Endothelial cell of umbilical vein (primary cell): ENCODE measurements at regions not wholly inside any gene's neighbourhood (a gene's known extent, or its start where the extent isn't known, plus 50 kb on each side); places are given as distances from the start of the nearest gene placed in this dataset.

Experiments
- BruUV-seq: library from RNA; stranded (reverse); fragments of 400-500 nt; replicated peaks from 2 replicates; lab custom pipeline; 2021; lab: Mats Ljungman, UMichigan
- CTCF ChIA-PET: fragments of 300-600, 350-600 bp; sonication (Branson Sonifier 250); formaldehyde crosslinking; loops from one replicate; lab custom pipeline; 2021; ENCODE audit warnings: antibody characterized with exemption, inconsistent platforms; lab: Charles Lee
- POLR2A ChIA-PET: fragments of 300-600, 350-600 bp; sonication (Branson Sonifier 250); formaldehyde crosslinking; loops from one replicate; lab custom pipeline; 2021; ENCODE audit warnings: antibody characterized with exemption, inconsistent platforms; lab: Charles Lee
- DNase-seq: peaks from one replicate; pipeline ENCODE4 v3.0.0-alpha.2; 2011; ENCODE audit warnings: low read depth, low spot score
- FAIRE-seq: peaks from 2 replicates; lab custom pipeline; 2011; peaks lifted over from hg19 to GRCh38; lab: Jason Lieb, UNC
- H2AFZ ChIP-seq: 2 replicates; pipeline ENCODE4 v1.6.0; 2012; ENCODE audit warnings: low read depth, low read length, control low read depth, inconsistent platforms
- H3K27ac ChIP-seq: 2 replicates; pipeline ENCODE4 v1.5.1; 2011; ENCODE audit warnings: low read depth, mild to moderate bottlenecking, control low read depth, low read length, moderate library complexity; ENCODE audit not compliant: insufficient read depth
- H3K27me3 ChIP-seq, 2 experiments: 2 replicates each; pipeline versions ENCODE4 v1.6.0 to v1.6.1; 2011; ENCODE audit warnings: low read length in 2 of 2, mixed read lengths in 1 of 2; ENCODE audit not compliant: control insufficient read depth in 2 of 2, insufficient read depth in 2 of 2
- H3K36me3 ChIP-seq, 2 experiments: 2 replicates in 1 of 2; 3 replicates in 1 of 2; pipeline ENCODE4 v1.5.1; 2011; ENCODE audit warnings: low read length in 2 of 2, mild to moderate bottlenecking in 1 of 2, moderate library complexity in 1 of 2; ENCODE audit not compliant: control insufficient read depth in 2 of 2, insufficient read depth in 2 of 2; ENCODE audit errors: extremely low read depth in 1 of 2
- H3K4me1 ChIP-seq: 3 replicates; pipeline ENCODE4 v1.5.1; 2011; ENCODE audit warnings: mild to moderate bottlenecking, low read length; ENCODE audit not compliant: control insufficient read depth, insufficient read depth; ENCODE audit errors: extremely low read depth
- H3K4me2 ChIP-seq: 2 replicates; pipeline ENCODE4 v1.6.1; 2011; ENCODE audit warnings: low read length, control low read depth, mixed read lengths; ENCODE audit not compliant: insufficient read depth
- H3K4me3 ChIP-seq, 3 experiments: fragments of 200-600 bp in 1 of 3; sonication (generic), shearing (Covaris generic) in 1 of 3; replicated peaks in 1 of 3; 2 replicates each; pipeline ENCODE4 v1.5.1; 2011 to 2016; ENCODE audit warnings: control low read depth in 3 of 3, low read length in 3 of 3, mild to moderate bottlenecking in 2 of 3, inconsistent platforms in 1 of 3, low read depth in 1 of 3, moderate library complexity in 1 of 3; ENCODE audit not compliant: insufficient read depth in 1 of 3
- H3K79me2 ChIP-seq: 2 replicates; pipeline ENCODE4 v1.6.0; 2012; ENCODE audit warnings: low read length, inconsistent platforms; ENCODE audit not compliant: control insufficient read depth, insufficient read depth
- H3K9ac ChIP-seq: replicated peaks from 2 replicates; pipeline ENCODE3; 2011; ENCODE audit warnings: low read length, control low read depth; ENCODE audit not compliant: insufficient read depth; ENCODE audit errors: extremely low read depth
- H3K9me1 ChIP-seq: replicated peaks from 3 replicates; pipeline ENCODE4 v1.6.0; 2011; ENCODE audit warnings: mild to moderate bottlenecking, low read length; ENCODE audit not compliant: control insufficient read depth, insufficient read depth; ENCODE audit errors: extremely low read depth
- H3K9me3 ChIP-seq: replicated peaks from 2 replicates; pipeline ENCODE4 v1.5.1; 2012; ENCODE audit warnings: low read length, inconsistent platforms; ENCODE audit not compliant: control insufficient read depth, insufficient read depth
- H4K20me1 ChIP-seq: replicated peaks from 2 replicates; pipeline ENCODE3; 2011; ENCODE audit warnings: mild to moderate bottlenecking, low read length; ENCODE audit not compliant: control insufficient read depth, insufficient read depth; ENCODE audit errors: extremely low read depth
- CTCF ChIP-seq, 2 donors: IDR thresholded peaks; 1 replicate in 1 of 2; 2 replicates in 1 of 2; pipeline ENCODE4 v1.5.1; 2011; ENCODE audit warnings: low read length in 2 of 2, mild to moderate bottlenecking in 2 of 2, moderate library complexity in 2 of 2, control low read depth in 1 of 2, inconsistent platforms in 1 of 2, low read depth in 1 of 2; ENCODE audit not compliant: insufficient read depth in 1 of 2; ENCODE audit errors: extremely low read depth in 1 of 2
- EZH2 ChIP-seq: IDR thresholded peaks from 2 replicates; pipeline ENCODE4 v1.6.1; 2012; ENCODE audit warnings: borderline replicate concordance, low read depth, mild to moderate bottlenecking, moderate library complexity, low read length, inconsistent platforms; ENCODE audit not compliant: severe bottlenecking
- FOS ChIP-seq: IDR thresholded peaks from 2 replicates; pipeline ENCODE4 v1.6.1; 2011; ENCODE audit warnings: mild to moderate bottlenecking, low read length, moderate library complexity, borderline replicate concordance; ENCODE audit not compliant: insufficient read depth
- GATA2 ChIP-seq: IDR thresholded peaks from 2 replicates; pipeline ENCODE4 v1.7.0; 2011; ENCODE audit warnings: low read depth, mild to moderate bottlenecking, moderate library complexity, mixed read lengths, low read length; ENCODE audit not compliant: insufficient read length, insufficient read depth
- JUN ChIP-seq: IDR thresholded peaks from 2 replicates; pipeline ENCODE4 v1.6.1; 2011; ENCODE audit warnings: borderline replicate concordance, low read depth; ENCODE audit not compliant: insufficient read length, insufficient read depth
- MAX ChIP-seq: IDR thresholded peaks from 2 replicates; pipeline ENCODE4 v1.6.1; 2011; ENCODE audit not compliant: insufficient read depth, insufficient read length
- MYC ChIP-seq: IDR thresholded peaks from one replicate; pipeline ENCODE4 v1.6.1; 2011; ENCODE audit warnings: mild to moderate bottlenecking, low read depth, low read length
- POLR2A ChIP-seq: IDR thresholded peaks from 2 replicates; pipeline ENCODE4 v1.6.1; 2012; ENCODE audit warnings: low read depth, mild to moderate bottlenecking, control low read depth, low read length
- POLR2AphosphoS5 ChIP-seq: IDR thresholded peaks from 2 replicates; pipeline ENCODE4 v1.6.1; 2012; ENCODE audit warnings: low read depth, mild to moderate bottlenecking, control low read depth, low read length, moderate library complexity; ENCODE audit not compliant: insufficient read depth
- dilution Hi-C: fragments of 300-500 bp; cut with MboI; formaldehyde crosslinking; loops from one replicate; pipeline ENCODE4 v1.15.0; 2019; ENCODE audit warnings: low sequenced_read_pairs; ENCODE audit not compliant: extremely low pct_ligation_motif_present
- intact Hi-C: fragments of 100-400 bp; cut with micrococcal nuclease; formaldehyde crosslinking; loops from one replicate; pipeline ENCODE4 v1.10.0; 2022

GRCh38 chr6:149190224-149190831 is 127.2 kb upstream of the TAB2 start:
- ChIA-PET CTCF (interaction anchor here (0.6 to 3.2 kb wide), 10 partner anchors 11 to 241 kb away, joined by 3 to 58 read pairs (median 4); partner anchors contain the start of gene TAB2), POLR2A (no interaction called here)
- no peaks in the 10 kb centered on the region for H3K4me1 ChIP-seq
- no peaks in the 10 kb centered on the region for H3K79me2 ChIP-seq
- H3K9me3 ChIP-seq = no peaks in the 10 kb centered on the region
- no peaks in the 10 kb centered on the region for H3K27me3 ChIP-seq
- no peaks in the 10 kb centered on the region for H3K36me3 ChIP-seq
- no peak overlapping the region for H2AFZ ChIP-seq
- no peak overlapping the region for H3K4me3 ChIP-seq
- H3K27ac ChIP-seq = no peak overlapping the region
- H3K4me2 ChIP-seq = no peak overlapping the region
- DNase-seq (peak; percentile 38), FAIRE-seq (peak; percentile 53)
- no peak overlapping the region for H3K9ac ChIP-seq
- dilution Hi-C loops (no loop called here), intact Hi-C loops (loop anchor here (1.0 to 5.0 kb wide), 2 partner anchors 163 to 242 kb away; no protein-coding TSS in a partner anchor)
- H4K20me1 ChIP-seq = no peaks in the 10 kb centered on the region
- no TSS peak for BruUV-seq
- peak; percentile 8 to 13 for TF ChIP-seq CTCF (IDR thresholded peaks at IDR 0.05; ENCODE audit: extremely low read depth in 1 of 2, insufficient read depth in 1 of 2, low read depth in 1 of 2, low read length in 2 of 2)
- no peak for TF ChIP-seq EZH2
- no peaks in the 10 kb centered on the region for H3K9me1 ChIP-seq

GRCh38 chr6:149194820-149195558 is 122.5 kb upstream of the TAB2 start:
- Histone ChIP-seq H3K9me1 (no peaks in the 10 kb centered on the region), H3K36me3 (no peaks in the 10 kb centered on the region), H3K27ac (no peak overlapping the region), H3K9ac (no peak overlapping the region), H3K27me3 (no peaks in the 10 kb centered on the region), H2AFZ (no peak overlapping the region), H3K4me3 (no peak overlapping the region), H3K9me3 (no peaks in the 10 kb centered on the region), H3K4me1 (no peaks in the 10 kb centered on the region), H3K4me2 (no peak overlapping the region), H4K20me1 (no peaks in the 10 kb centered on the region), H3K79me2 (no peaks in the 10 kb centered on the region)
- CTCF ChIA-PET = interaction anchor here (0.9 to 2.7 kb wide), 2 partner anchors 41 to 237 kb away, joined by 3 to 10 read pairs; no protein-coding TSS in a partner anchor
- DNase-seq = no peak
- POLR2A ChIA-PET = no interaction called here
- no peak for TF ChIP-seq GATA2
- TF ChIP-seq EZH2 = no peak
- TF ChIP-seq JUN = no peak
- no peak for TF ChIP-seq POLR2AphosphoS5
- no peak for TF ChIP-seq MYC
- TF ChIP-seq POLR2A = no peak
- no peak for TF ChIP-seq FOS
- TF ChIP-seq MAX = no peak
- TF ChIP-seq CTCF (IDR thresholded peaks at IDR 0.05; ENCODE audit: extremely low read depth in 1 of 2, insufficient read depth in 1 of 2, low read depth in 1 of 2, low read length in 2 of 2) = no peak
- dilution Hi-C loops (no loop called here), intact Hi-C loops (loop anchor here (5.0 kb wide), 1 partner anchor 168 kb away; no protein-coding TSS in a partner anchor)
- FAIRE-seq = no peak
- no TSS peak for BruUV-seq
